ENCODE measurements at regions not wholly inside any gene's neighbourhood (a gene's known extent, or its start where the extent isn't known, plus 50 kb on each side); places are given as distances from the start of the nearest gene placed in this dataset.

DNA sequence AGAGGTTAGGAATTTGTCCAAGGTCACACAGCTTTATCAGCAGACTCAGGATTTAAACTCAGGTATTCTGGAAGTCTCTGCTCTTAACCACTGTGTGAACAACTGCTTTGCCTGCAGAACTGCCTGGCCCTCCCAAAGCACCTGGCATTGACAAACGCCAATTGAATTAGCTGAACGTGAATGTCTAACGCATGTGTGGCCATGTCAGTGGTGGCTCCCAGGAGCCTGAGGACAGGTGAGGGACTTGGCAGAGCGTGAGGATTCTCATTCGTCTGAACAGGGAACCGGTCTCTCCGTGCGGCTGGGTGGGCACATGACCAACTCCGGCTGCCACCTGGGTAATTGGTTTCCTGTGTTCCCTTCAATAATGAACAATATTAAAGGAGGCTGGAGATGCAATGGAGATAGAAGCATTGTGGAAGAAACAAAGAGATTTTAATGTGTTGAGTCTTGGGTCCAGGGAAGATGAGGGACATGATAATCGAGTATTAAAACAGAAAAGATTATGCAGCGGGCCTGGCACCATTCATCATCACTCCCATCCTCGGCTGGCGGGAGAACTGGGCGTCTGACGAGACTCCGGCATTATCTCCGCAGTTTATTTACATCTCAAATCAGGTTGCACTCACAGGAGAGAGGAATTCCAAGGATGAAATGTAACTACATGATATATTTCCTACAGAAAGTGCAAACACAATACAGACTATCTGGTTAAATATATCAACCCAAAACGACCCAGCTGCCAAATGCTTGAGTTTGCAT lies 113.5 kb downstream of the NPIPB5 start (continued):
- TF ChIP-seq, protein P1, sequence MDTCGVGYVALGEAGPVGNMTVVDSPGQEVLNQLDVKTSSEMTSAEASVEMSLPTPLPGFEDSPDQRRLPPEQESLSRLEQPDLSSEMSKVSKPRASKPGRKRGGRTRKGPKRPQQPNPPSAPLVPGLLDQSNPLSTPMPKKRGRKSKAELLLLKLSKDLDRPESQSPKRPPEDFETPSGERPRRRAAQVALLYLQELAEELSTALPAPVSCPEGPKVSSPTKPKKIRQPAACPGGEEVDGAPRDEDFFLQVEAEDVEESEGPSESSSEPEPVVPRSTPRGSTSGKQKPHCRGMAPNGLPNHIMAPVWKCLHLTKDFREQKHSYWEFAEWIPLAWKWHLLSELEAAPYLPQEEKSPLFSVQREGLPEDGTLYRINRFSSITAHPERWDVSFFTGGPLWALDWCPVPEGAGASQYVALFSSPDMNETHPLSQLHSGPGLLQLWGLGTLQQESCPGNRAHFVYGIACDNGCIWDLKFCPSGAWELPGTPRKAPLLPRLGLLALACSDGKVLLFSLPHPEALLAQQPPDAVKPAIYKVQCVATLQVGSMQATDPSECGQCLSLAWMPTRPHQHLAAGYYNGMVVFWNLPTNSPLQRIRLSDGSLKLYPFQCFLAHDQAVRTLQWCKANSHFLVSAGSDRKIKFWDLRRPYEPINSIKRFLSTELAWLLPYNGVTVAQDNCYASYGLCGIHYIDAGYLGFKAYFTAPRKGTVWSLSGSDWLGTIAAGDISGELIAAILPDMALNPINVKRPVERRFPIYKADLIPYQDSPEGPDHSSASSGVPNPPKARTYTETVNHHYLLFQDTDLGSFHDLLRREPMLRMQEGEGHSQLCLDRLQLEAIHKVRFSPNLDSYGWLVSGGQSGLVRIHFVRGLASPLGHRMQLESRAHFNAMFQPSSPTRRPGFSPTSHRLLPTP (IDR thresholded peaks at IDR 0.05; ENCODE audit: borderline replicate concordance, extremely low read depth, insufficient read length): no peak

DNA sequence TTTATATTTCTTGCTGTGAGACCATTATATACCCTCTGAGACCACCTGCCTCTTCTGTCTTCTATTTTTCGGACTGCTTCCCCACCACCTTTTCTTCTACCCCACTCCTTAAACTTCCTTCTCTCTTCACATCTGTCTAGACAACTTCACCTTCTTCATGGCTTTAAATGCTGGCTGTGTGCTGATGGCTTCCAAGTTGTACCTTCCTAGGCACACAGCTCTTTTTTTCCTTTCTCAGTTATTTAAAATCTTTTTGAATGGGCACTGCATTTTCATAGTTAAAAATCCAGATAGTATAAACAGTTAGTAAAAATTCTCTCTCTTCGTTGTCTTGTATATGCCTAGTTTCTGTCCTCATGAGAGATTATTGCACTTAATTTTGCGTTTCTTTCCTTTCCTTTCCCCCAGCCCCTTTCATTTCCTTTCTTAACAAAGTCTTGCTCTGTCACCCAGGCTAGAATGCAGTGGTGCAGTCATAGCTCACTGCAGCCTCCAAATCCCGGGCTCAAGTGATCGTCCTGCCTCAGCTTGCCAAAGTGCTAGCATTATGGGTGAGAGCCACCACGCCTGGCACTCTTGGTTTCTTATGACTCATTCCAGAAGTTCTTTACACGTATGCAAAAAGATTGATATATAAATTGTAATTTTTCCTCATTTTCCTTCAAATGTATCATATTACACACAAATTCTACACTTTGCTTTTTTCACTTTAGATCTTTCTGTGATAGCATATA lies 114.3 kb downstream of the NPIPB5 start:
- Histone ChIP-seq H3K9me3 (replicated peaks; ENCODE audit: control insufficient read depth, insufficient read depth, low read depth, low read length) (no peaks in the 10 kb centered on the region), H3K9me1 (ENCODE audit: control insufficient read depth, insufficient read depth, low read length) (no peaks in the 10 kb centered on the region), H3K36me3 (ENCODE audit: control insufficient read depth, insufficient read depth, low read length) (no peaks in the 10 kb centered on the region), H3K79me2 (ENCODE audit: control insufficient read depth, insufficient read depth, low read length) (no peaks in the 10 kb centered on the region), H4K20me1 (replicated peaks; ENCODE audit: control insufficient read depth, insufficient read depth, low read length) (no peaks in the 10 kb centered on the region; the same call in 1 of the 2 replicates), H3K27ac (ENCODE audit: extremely low read depth, low read depth, low read length) (no peak overlapping the region), H3K4me2 (ENCODE audit: insufficient read depth, low read length) (no peak overlapping the region), H3K4me3 (no peak overlapping the region), H3K9ac (ENCODE audit: insufficient read depth in 1 of 2, low read depth in 2 of 2, low read length in 2 of 2) (no peak overlapping the region), H3K27me3 (ENCODE audit: control insufficient read depth in 2 of 2, insufficient read depth in 2 of 2, low read length in 2 of 2) (peaks cover 16 to 37% of the 10 kb centered on the region in 2 experiments; a peak in 4 of 5 replicates), H3K4me1 (replicated peaks in 1 of 2; ENCODE audit: control insufficient read depth in 2 of 2, insufficient read depth in 2 of 2, low read length in 2 of 2) (no peaks in the 10 kb centered on the region), H2AFZ (ENCODE audit: low read depth, low read length) (no peak overlapping the region)
- under 1% methylated on average over 7 of the region's 7 CpGs for WGBS (ENCODE audit: insufficient coverage, low coverage, missing lambda C conversion rate)
- no peak for ATAC-seq
- BruUV-seq (replicated peaks): no TSS peak
- intact Hi-C loops (cut with micrococcal nuclease) (no loop called here), in situ Hi-C loops (cut with MboI) (no loop called here)
- no peak for DNase-seq (ENCODE audit: extremely low read depth in 1 of 4, low spot score in 3 of 4)
- POLR2A ChIA-PET: no interaction called here
- FAIRE-seq: no peak
- CTCF ChIA-PET (ENCODE audit: low intra/inter-chr PET ratio): no interaction called here
- TF ChIP-seq PHTF2 (CRISPR knock-in tag; IDR thresholded peaks at IDR 0.05): no peak
- TF ChIP-seq, protein P2, sequence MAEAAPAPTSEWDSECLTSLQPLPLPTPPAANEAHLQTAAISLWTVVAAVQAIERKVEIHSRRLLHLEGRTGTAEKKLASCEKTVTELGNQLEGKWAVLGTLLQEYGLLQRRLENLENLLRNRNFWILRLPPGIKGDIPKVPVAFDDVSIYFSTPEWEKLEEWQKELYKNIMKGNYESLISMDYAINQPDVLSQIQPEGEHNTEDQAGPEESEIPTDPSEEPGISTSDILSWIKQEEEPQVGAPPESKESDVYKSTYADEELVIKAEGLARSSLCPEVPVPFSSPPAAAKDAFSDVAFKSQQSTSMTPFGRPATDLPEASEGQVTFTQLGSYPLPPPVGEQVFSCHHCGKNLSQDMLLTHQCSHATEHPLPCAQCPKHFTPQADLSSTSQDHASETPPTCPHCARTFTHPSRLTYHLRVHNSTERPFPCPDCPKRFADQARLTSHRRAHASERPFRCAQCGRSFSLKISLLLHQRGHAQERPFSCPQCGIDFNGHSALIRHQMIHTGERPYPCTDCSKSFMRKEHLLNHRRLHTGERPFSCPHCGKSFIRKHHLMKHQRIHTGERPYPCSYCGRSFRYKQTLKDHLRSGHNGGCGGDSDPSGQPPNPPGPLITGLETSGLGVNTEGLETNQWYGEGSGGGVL (CRISPR knock-in tag; IDR thresholded peaks at IDR 0.05): no peak
- TF ChIP-seq PPARD (CRISPR knock-in tag; IDR thresholded peaks at IDR 0.05): no peak
- no peak for TF ChIP-seq GATAD2A (IDR thresholded peaks at IDR 0.05)
- TF ChIP-seq MECOM (CRISPR knock-in tag; IDR thresholded peaks at IDR 0.05): no peak
- no peak for TF ChIP-seq SRSF9 (IDR thresholded peaks at IDR 0.05; ENCODE audit: borderline replicate concordance, low read depth, low read length)
- no peak for TF ChIP-seq CREBBP (IDR thresholded peaks at IDR 0.05; ENCODE audit: low read depth, low read length)
- TF ChIP-seq ETV1 (tag; conservative IDR thresholded peaks at IDR 0.05; ENCODE audit: low read depth): no peak
- no peak for TF ChIP-seq ZNF224 (CRISPR knock-in tag; IDR thresholded peaks at IDR 0.05)
- TF ChIP-seq SETDB1 (IDR thresholded peaks at IDR 0.05; ENCODE audit: low read length): no peak
- TF ChIP-seq, protein P3, sequence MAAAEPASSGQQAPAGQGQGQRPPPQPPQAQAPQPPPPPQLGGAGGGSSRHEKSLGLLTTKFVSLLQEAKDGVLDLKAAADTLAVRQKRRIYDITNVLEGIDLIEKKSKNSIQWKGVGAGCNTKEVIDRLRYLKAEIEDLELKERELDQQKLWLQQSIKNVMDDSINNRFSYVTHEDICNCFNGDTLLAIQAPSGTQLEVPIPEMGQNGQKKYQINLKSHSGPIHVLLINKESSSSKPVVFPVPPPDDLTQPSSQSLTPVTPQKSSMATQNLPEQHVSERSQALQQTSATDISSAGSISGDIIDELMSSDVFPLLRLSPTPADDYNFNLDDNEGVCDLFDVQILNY (CRISPR knock-in tag; IDR thresholded peaks at IDR 0.05): no peak
- TF ChIP-seq BCOR (IDR thresholded peaks at IDR 0.05): no peak
- TF ChIP-seq MAFG (tag; conservative IDR thresholded peaks at IDR 0.05): no peak

Measured in K562 (cell line).